ENCODE measurements at regions not wholly inside any gene's neighbourhood (a gene's known extent, or its start where the extent isn't known, plus 50 kb on each side); places are given as distances from the start of the nearest gene placed in this dataset.
A peak's percentile ranks its signal among the peaks of the same experiment; 100 is the strongest.

GRCh38 chr5:98349251-98349989, 424.0 kb upstream of the RGMB start:
- no peak overlapping the region; the same call in 1 of the 2 replicates for H3K18ac ChIP-seq (ENCODE audit: extremely low read depth, low read length)

More at GRCh38 chr5:98349251-98349989, 424.0 kb upstream of the RGMB start:
- H3K27me3 ChIP-seq (replicated peaks in 1 of 4; ENCODE audit: control insufficient read depth in 3 of 4, extremely low read depth in 1 of 4, insufficient read depth in 3 of 4, low read length in 3 of 4), result no peaks in the 10 kb centered on the region
- H2AFZ ChIP-seq (ENCODE audit: low read length), result no peak overlapping the region
- peak in 2 of 3 experiments; percentile 68 to 72; a peak in 3 of 4 replicates for TF ChIP-seq CTCF (IDR thresholded peaks at IDR 0.05; ENCODE audit: control extremely low read depth in 1 of 3, insufficient read depth in 1 of 3, low read depth in 1 of 3, low read length in 3 of 3)
- peak; percentile 24; the same call in 1 of the 2 replicates for TF ChIP-seq KDM1A (IDR thresholded peaks at IDR 0.05; ENCODE audit: borderline replicate concordance, low read length)
- no peak for TF ChIP-seq KDM5A (IDR thresholded peaks at IDR 0.05; ENCODE audit: low read length)
- no peak for TF ChIP-seq TAF7 (optimal IDR thresholded peaks at IDR 0.05; ENCODE audit: borderline replicate concordance, low read depth, low read length)
- peak; percentile 95 to 97 for TF ChIP-seq RAD21 (IDR thresholded peaks at IDR 0.05 in 1 of 2, conservative IDR thresholded peaks at IDR 0.05 in 1 of 2; ENCODE audit: low read depth in 2 of 2, low read length in 2 of 2)
- TF ChIP-seq TEAD4 (IDR thresholded peaks at IDR 0.05; ENCODE audit: low read depth, low read length), result 0 out of 2 replicates have a peak, but pooled peaks have one; percentile 14
- H4K8ac ChIP-seq (ENCODE audit: extremely low read depth, insufficient read depth, low read length), result no peak overlapping the region
- WGBS, 2 experiments (ENCODE audit: extremely low coverage in 1 of 2, insufficient coverage in 1 of 2, insufficient read length in 1 of 2, insufficient replicate concordance in 2 of 2, low coverage in 1 of 2, low lambda C conversion rate in 2 of 2, missing lambda C conversion rate in 1 of 2), result 79% methylated on average over 6 of the region's 6 CpGs; no CpG with 5 or more reads in 1 of the 2 experiments
- H3K4me2 ChIP-seq (ENCODE audit: insufficient read depth in 1 of 2, low read depth in 2 of 2, low read length in 2 of 2), result no peak overlapping the region
- no peak overlapping the region for H3K9ac ChIP-seq (replicated peaks in 1 of 4; ENCODE audit: extremely low read depth in 1 of 4, low read depth in 3 of 4, low read length in 3 of 4)
- no peak overlapping the region for H2BK15ac ChIP-seq (ENCODE audit: low read length)
- no peaks in the 10 kb centered on the region for H3K79me2 ChIP-seq (ENCODE audit: control insufficient read depth in 1 of 2, insufficient read depth in 2 of 2, low read length in 2 of 2)
- H3K36me3 ChIP-seq (ENCODE audit: control insufficient read depth in 2 of 4, insufficient read depth in 4 of 4, low read length in 3 of 4), result no peaks in the 10 kb centered on the region; a peak in 1 of 8 replicates
- H3K23me2 ChIP-seq (ENCODE audit: low read depth, low read length), result no peaks in the 10 kb centered on the region
- H2AK5ac ChIP-seq (ENCODE audit: low read depth, low read length), result no peak overlapping the region
- H2BK20ac ChIP-seq (ENCODE audit: low read length), result no peak overlapping the region; the same call in 1 of the 2 replicates
- no peak overlapping the region for H3K56ac ChIP-seq (replicated peaks; ENCODE audit: insufficient read length, low read depth, low read length)
- ChIA-PET POLR2A (ENCODE audit: partially characterized antibody) (no interaction called here), CTCF (ENCODE audit: partially characterized antibody) (interaction anchor here (0.6 to 0.7 kb wide), 5 partner anchors 97 to 924 kb away, joined by 3 to 4 read pairs (median 3); no protein-coding TSS in a partner anchor)
- H3K23ac ChIP-seq (ENCODE audit: insufficient read length), result no peak overlapping the region
- H4K20me1 ChIP-seq (replicated peaks in 1 of 2; ENCODE audit: control insufficient read depth in 1 of 2, insufficient read depth in 2 of 2, low read length in 2 of 2), result no peaks in the 10 kb centered on the region
- FAIRE-seq (peak; percentile 83), DNase-seq (ENCODE audit: low read depth in 1 of 2, low spot score in 2 of 2) (peak; percentile 15 to 47)
- H3K9me3 ChIP-seq (ENCODE audit: insufficient read depth in 2 of 2, low read depth in 1 of 2, low read length in 1 of 2), result peaks cover 5 to 14% of the 10 kb centered on the region in 2 experiments; a peak in 3 of 4 replicates
- H2BK120ac ChIP-seq (replicated peaks; ENCODE audit: low read depth, low read length), result no peak overlapping the region
- no peak overlapping the region for H3K4ac ChIP-seq (replicated peaks; ENCODE audit: insufficient read length, low read depth, low read length)
- H3K27ac ChIP-seq (ENCODE audit: low read depth, low read length), result no peak overlapping the region
- H4K91ac ChIP-seq (replicated peaks; ENCODE audit: insufficient read length, low read length), result no peak overlapping the region
- no peak overlapping the region for H3K14ac ChIP-seq (ENCODE audit: insufficient read length)
- no peak overlapping the region for H4K5ac ChIP-seq (ENCODE audit: insufficient read length, low read depth, low read length)
- peak overlapping the region; percentile 55; the same call in 1 of the 2 replicates for H2BK5ac ChIP-seq (ENCODE audit: low read depth, low read length)
- H2BK12ac ChIP-seq (ENCODE audit: low read depth, low read length), result no peak overlapping the region
- no peaks in the 10 kb centered on the region for H3K4me1 ChIP-seq (replicated peaks in 1 of 4; ENCODE audit: control insufficient read depth in 3 of 4, insufficient read depth in 4 of 4, low read length in 3 of 4)
- H3K4me3 ChIP-seq (ENCODE audit: extremely low read depth in 1 of 4, insufficient read depth in 2 of 4, low read depth in 3 of 4, low read length in 4 of 4), result no peak overlapping the region
- no peaks in the 10 kb centered on the region for H3K79me1 ChIP-seq (ENCODE audit: low read depth, low read length)

Data from H1 (cell line).